ENCODE measurements at regions not wholly inside any gene's neighbourhood (a gene's known extent, or its start where the extent isn't known, plus 50 kb on each side); places are given as distances from the start of the nearest gene placed in this dataset.
"Not testable (repeated sequence)": the region's sequence is repeated elsewhere in the genome, so short reads cannot be mapped to it uniquely, and the experiment has no call there.

DNA sequence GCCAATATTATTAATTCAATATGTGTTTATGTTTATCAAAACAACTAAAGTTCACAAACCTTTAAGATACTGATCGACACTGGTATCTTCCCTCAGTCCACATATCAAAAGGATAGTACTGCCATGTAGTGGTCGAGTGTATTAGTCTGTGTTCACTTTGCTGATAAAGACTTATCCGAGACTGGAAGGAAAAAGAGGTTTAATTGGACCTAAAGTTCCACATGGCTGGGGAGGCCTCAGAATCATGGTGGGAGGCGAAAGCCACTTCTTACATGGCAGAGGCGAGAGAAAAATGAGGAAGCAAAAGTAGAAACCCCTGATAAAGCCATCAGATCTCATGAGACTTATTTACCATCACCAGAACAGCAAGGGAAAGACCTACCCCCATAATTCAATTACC, 325.4 kb upstream of the PHF14 start:
- no peak for TF ChIP-seq CTCF (IDR thresholded peaks at IDR 0.05; ENCODE audit: low read depth, low read length)
- H3K4me3 ChIP-seq (ENCODE audit: low read depth, low read length) = no peak overlapping the region

DNA sequence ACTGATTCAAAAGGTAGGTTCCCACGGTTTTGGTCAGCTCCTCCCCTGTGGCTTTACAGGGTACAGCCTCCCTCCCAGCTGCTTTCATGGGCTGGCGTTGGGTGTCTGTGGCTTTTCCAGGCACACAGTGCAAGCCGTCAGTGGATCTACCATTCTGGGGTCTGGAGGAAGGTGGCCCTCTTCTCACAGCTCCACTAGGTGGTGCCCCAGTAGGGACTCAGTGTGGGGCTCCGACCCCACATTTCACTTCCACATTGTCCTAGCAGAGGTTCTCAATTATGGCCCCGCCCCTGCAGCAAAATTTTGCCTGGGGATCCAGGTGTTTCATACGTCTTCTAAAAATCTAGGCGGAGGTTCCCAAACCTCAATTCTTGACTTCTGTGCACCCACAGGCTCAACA, 324.6 kb upstream of the PHF14 start:
- H3K4me3 ChIP-seq (ENCODE audit: low read depth, low read length) = not testable (repeated sequence)

DNA sequence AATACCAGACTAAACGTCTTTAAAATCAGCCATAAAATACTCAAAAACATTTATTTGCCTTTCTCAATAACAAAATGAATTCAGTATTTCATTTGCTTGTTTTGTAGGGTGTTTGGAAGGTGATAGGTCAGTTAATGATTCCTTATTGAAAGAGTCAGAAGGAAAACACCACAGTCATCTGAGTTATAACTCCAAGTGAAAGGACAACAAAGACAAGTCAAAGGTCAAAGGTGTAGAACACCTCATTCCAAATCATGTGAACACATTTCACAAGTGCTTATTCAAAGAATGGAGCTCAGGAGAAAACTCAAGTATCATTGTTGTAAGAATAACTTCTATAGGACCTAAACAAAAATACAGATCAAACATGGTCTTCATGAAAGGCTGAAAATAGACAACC, 318.6 kb upstream of the PHF14 start:
- H3K4me3 ChIP-seq (ENCODE audit: low read depth, low read length) = no peak overlapping the region
- TF ChIP-seq CTCF (IDR thresholded peaks at IDR 0.05; ENCODE audit: low read depth, low read length) = no peak

- TF ChIP-seq CTCF (IDR thresholded peaks at IDR 0.05; ENCODE audit: low read depth, low read length) = no peak
- H3K4me3 ChIP-seq (ENCODE audit: low read depth, low read length) = no peak overlapping the region
Observed at GRCh38 chr7:10657201-10657600, 316.5 kb upstream of the PHF14 start.

DNA sequence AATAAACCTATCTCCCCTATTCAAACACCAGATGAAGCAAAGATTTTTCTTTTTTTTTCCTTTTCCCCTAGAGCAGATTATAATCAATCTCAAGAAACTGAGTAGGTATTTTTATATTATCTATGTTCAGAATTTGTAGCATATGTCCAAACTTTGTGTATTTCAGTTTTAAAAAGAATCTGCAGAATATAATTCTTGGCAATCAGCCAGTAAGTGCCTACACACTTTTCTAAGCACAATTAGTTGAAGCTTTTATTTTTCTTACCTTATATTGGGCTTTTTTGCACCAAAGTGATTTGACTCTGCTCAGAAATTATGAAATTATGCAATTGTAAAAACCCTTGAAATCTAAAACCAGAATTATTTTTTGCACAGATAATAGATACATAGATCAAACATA, 315.8 kb upstream of the PHF14 start:
- TF ChIP-seq CTCF (IDR thresholded peaks at IDR 0.05; ENCODE audit: low read depth, low read length) = no peak
- H3K4me3 ChIP-seq (ENCODE audit: low read depth, low read length) = no peak overlapping the region

GRCh38 chr7:10662491-10662890, 311.2 kb upstream of the PHF14 start:
- no peak for TF ChIP-seq CTCF (IDR thresholded peaks at IDR 0.05; ENCODE audit: low read depth, low read length)
- H3K4me3 ChIP-seq (ENCODE audit: low read depth, low read length) = no peak overlapping the region

GRCh38 chr7:10662982-10663884, 310.4 kb upstream of the PHF14 start:
- TF ChIP-seq CTCF (IDR thresholded peaks at IDR 0.05; ENCODE audit: low read depth, low read length) = no peak
- no peak overlapping the region for H3K4me3 ChIP-seq (ENCODE audit: low read depth, low read length)

- TF ChIP-seq CTCF (IDR thresholded peaks at IDR 0.05; ENCODE audit: low read depth, low read length) = no peak
- H3K4me3 ChIP-seq (ENCODE audit: low read depth, low read length) = no peak overlapping the region
Observed at GRCh38 chr7:10672186-10672585, 301.5 kb upstream of the PHF14 start.
